ENCODE measurements at regions not wholly inside any gene's neighbourhood (a gene's known extent, or its start where the extent isn't known, plus 50 kb on each side); places are given as distances from the start of the nearest gene placed in this dataset.

- no peak overlapping the region for H2AFZ ChIP-seq (ENCODE audit: control insufficient read depth, low read length)
- H3K27ac ChIP-seq (ENCODE audit: control insufficient read depth, insufficient read depth, low read length) = no peak overlapping the region
- no peaks in the 10 kb centered on the region for H3K36me3 ChIP-seq (ENCODE audit: control insufficient read depth in 2 of 2, extremely low read depth in 1 of 2, insufficient read depth in 2 of 2, low read length in 2 of 2)
- H3K4me2 ChIP-seq (ENCODE audit: control insufficient read depth, extremely low read depth, insufficient read depth, low read depth, low read length) = no peak overlapping the region
- no peak for DNase-seq (ENCODE audit: low read depth, low spot score)
- no peaks in the 10 kb centered on the region for H3K9me1 ChIP-seq (ENCODE audit: control insufficient read depth, extremely low read depth, insufficient read depth, low read length)
- H3K4me1 ChIP-seq (ENCODE audit: control insufficient read depth, extremely low read depth, insufficient read depth, low read length) = no peaks in the 10 kb centered on the region
- no peak overlapping the region for H3K4me3 ChIP-seq (ENCODE audit: control insufficient read depth in 2 of 3, extremely low read depth in 1 of 3, insufficient read depth in 2 of 3, low read depth in 1 of 3, low read length in 3 of 3)
- no peaks in the 10 kb centered on the region for H3K27me3 ChIP-seq (ENCODE audit: control insufficient read depth, extremely low read depth, insufficient read depth, low read length)
- no peaks in the 10 kb centered on the region for H4K20me1 ChIP-seq (ENCODE audit: control insufficient read depth, extremely low read depth, insufficient read depth, low read length)
- H3K79me2 ChIP-seq (ENCODE audit: control insufficient read depth, insufficient read depth, low read length) = no peaks in the 10 kb centered on the region
- TF ChIP-seq CTCF (optimal IDR thresholded peaks at IDR 0.05 in 1 of 3, IDR thresholded peaks at IDR 0.05 in 1 of 3, conservative IDR thresholded peaks at IDR 0.05 in 1 of 3; ENCODE audit: extremely low read depth in 1 of 3, insufficient read depth in 2 of 3, low read length in 3 of 3) = no peak
- TF ChIP-seq EZH2 (IDR thresholded peaks at IDR 0.05; ENCODE audit: low read length) = no peak
- no peak for FAIRE-seq
- H3K9me3 ChIP-seq (ENCODE audit: control insufficient read depth, low read depth, low read length) = no peaks in the 10 kb centered on the region
- dilution Hi-C loops (cut with MboI; ENCODE audit: extremely low pct_ligation_motif_present, low sequenced_read_pairs) = no loop called here
- H3K9ac ChIP-seq (ENCODE audit: control insufficient read depth, extremely low read depth, insufficient read depth, low read length) = no peak overlapping the region
Observed at GRCh38 chr7:125668321-125668993, 738.8 kb upstream of the POT1 start.

DNA sequence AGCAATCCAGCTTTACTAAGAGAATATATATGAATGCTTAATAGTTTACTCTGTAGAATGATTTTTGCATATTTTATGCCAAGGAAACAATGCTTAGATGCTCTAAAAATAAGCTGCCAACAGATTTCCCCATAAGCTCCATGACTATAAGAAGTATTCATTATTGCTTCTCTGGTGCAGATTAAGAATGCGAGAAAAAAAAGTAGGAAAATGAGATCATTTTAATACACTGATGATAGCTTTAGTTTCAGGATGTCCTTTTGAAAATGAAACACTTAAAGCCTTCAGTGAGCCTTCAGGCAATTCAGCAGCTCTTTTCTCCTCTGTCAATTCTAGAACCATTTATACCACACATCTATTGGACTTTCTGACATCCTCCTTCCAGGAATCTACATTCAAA, 735.0 kb upstream of the POT1 start:
- Histone ChIP-seq H3K27ac (ENCODE audit: control insufficient read depth, insufficient read depth, low read length) (no peak overlapping the region), H3K36me3 (ENCODE audit: control insufficient read depth in 2 of 2, extremely low read depth in 1 of 2, insufficient read depth in 2 of 2, low read length in 2 of 2) (no peaks in the 10 kb centered on the region), H3K4me1 (ENCODE audit: control insufficient read depth, extremely low read depth, insufficient read depth, low read length) (no peaks in the 10 kb centered on the region), H3K9me1 (ENCODE audit: control insufficient read depth, extremely low read depth, insufficient read depth, low read length) (no peaks in the 10 kb centered on the region), H3K4me3 (ENCODE audit: control insufficient read depth in 2 of 3, extremely low read depth in 1 of 3, insufficient read depth in 2 of 3, low read depth in 1 of 3, low read length in 3 of 3) (no peak overlapping the region), H3K4me2 (ENCODE audit: control insufficient read depth, extremely low read depth, insufficient read depth, low read depth, low read length) (no peak overlapping the region), H3K79me2 (ENCODE audit: control insufficient read depth, insufficient read depth, low read length) (no peaks in the 10 kb centered on the region), H2AFZ (ENCODE audit: control insufficient read depth, low read length) (no peak overlapping the region), H3K9me3 (ENCODE audit: control insufficient read depth, low read depth, low read length) (no peaks in the 10 kb centered on the region), H3K9ac (ENCODE audit: control insufficient read depth, extremely low read depth, insufficient read depth, low read length) (no peak overlapping the region), H3K27me3 (ENCODE audit: control insufficient read depth, extremely low read depth, insufficient read depth, low read length) (no peaks in the 10 kb centered on the region), H4K20me1 (ENCODE audit: control insufficient read depth, extremely low read depth, insufficient read depth, low read length) (no peaks in the 10 kb centered on the region)
- no peak for TF ChIP-seq CTCF (optimal IDR thresholded peaks at IDR 0.05 in 1 of 3, IDR thresholded peaks at IDR 0.05 in 1 of 3, conservative IDR thresholded peaks at IDR 0.05 in 1 of 3; ENCODE audit: extremely low read depth in 1 of 3, insufficient read depth in 2 of 3, low read length in 3 of 3)
- TF ChIP-seq EZH2 (IDR thresholded peaks at IDR 0.05; ENCODE audit: low read length) = no peak
- no peak for FAIRE-seq
- DNase-seq (ENCODE audit: low read depth, low spot score) = no peak
- dilution Hi-C loops (cut with MboI; ENCODE audit: extremely low pct_ligation_motif_present, low sequenced_read_pairs) = no loop called here

Measured in keratinocyte (primary cell).